ENCODE measurements at regions not wholly inside any gene's neighbourhood (a gene's known extent, or its start where the extent isn't known, plus 50 kb on each side); places are given as distances from the start of the nearest gene placed in this dataset.

DNA sequence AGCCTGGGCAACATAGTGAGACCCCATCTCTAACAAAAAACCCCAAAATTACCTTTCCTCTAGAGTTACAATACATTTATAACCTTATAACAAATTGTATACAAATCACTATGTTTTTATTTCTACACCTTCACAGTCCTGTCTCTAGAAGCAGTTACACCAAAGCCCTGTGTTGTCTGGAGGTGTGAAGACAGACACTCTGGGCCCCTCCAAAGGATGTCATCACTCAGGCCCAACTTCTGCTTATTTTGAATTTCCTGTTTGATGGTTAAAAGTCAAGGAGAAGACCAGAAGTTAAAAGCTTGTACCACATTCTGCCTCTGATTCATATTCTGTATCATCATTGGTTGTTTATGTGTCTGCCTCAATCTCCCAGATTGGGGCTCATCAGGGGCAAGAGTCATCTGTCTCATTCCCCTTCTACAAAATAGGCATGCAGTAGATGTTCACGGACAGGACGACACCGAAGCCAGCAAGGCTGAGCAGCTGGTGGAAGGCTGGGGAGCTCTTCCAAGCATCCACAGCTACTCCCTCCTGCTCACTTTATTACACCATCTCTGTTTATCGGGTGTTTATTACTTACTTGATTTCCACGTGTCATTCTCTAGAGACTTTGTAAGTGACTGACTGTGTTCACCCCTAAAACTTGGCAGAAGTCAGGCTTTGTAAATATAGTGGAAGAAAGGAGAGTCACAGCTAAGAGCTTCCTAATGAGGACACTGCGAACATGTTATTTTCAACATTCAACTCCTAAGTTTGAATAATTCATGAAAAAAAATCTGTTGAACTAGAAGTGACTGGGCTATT is 136.8 kb upstream of the ANKRD28 start:
- TF ChIP-seq, protein P1, sequence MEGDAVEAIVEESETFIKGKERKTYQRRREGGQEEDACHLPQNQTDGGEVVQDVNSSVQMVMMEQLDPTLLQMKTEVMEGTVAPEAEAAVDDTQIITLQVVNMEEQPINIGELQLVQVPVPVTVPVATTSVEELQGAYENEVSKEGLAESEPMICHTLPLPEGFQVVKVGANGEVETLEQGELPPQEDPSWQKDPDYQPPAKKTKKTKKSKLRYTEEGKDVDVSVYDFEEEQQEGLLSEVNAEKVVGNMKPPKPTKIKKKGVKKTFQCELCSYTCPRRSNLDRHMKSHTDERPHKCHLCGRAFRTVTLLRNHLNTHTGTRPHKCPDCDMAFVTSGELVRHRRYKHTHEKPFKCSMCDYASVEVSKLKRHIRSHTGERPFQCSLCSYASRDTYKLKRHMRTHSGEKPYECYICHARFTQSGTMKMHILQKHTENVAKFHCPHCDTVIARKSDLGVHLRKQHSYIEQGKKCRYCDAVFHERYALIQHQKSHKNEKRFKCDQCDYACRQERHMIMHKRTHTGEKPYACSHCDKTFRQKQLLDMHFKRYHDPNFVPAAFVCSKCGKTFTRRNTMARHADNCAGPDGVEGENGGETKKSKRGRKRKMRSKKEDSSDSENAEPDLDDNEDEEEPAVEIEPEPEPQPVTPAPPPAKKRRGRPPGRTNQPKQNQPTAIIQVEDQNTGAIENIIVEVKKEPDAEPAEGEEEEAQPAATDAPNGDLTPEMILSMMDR (IDR thresholded peaks at IDR 0.05), result no peak
- no peak for TF ChIP-seq ZFX (IDR thresholded peaks at IDR 0.05; ENCODE audit: borderline replicate concordance)

Data from 22Rv1 (cell line).